H9 (cell line): ENCODE measurements at regions not wholly inside any gene's neighbourhood (a gene's known extent, or its start where the extent isn't known, plus 50 kb on each side); places are given as distances from the start of the nearest gene placed in this dataset.

ENCODE experiments used
- DNase-seq: peaks from one replicate; pipeline ENCODE4 v3.0.0-alpha.2; 2017
- H2AFZ ChIP-seq: one replicate; pipeline ENCODE4 v1.6.1; 2013; ENCODE audit warnings: mild to moderate bottlenecking, low read length, control low read depth, moderate library complexity
- H2AK5ac ChIP-seq: 2 replicates; pipeline ENCODE4 v1.6.1; 2013; ENCODE audit warnings: low read length, control low read depth, mixed read lengths; ENCODE audit not compliant: insufficient read length
- H2BK120ac ChIP-seq: one replicate; pipeline ENCODE4 v1.6.1; 2013; ENCODE audit warnings: low read depth, mild to moderate bottlenecking, low read length, control low read depth, inconsistent platforms; ENCODE audit not compliant: poor library complexity, severe bottlenecking
- H2BK12ac ChIP-seq: 2 replicates; pipeline ENCODE4 v1.6.1; 2013; ENCODE audit warnings: low read length, control low read depth, mixed read lengths, low read depth; ENCODE audit not compliant: insufficient read length
- H2BK15ac ChIP-seq: 2 replicates; pipeline ENCODE4 v1.6.1; 2013; ENCODE audit warnings: low read depth, low read length, control low read depth
- H2BK20ac ChIP-seq: one replicate; pipeline ENCODE4 v1.6.1; 2013; ENCODE audit warnings: low read depth, mild to moderate bottlenecking, low read length, control low read depth, inconsistent platforms; ENCODE audit not compliant: poor library complexity, severe bottlenecking
- H2BK5ac ChIP-seq: 2 replicates; pipeline ENCODE4 v1.6.1; 2013; ENCODE audit warnings: low read length, control low read depth, mixed read lengths; ENCODE audit not compliant: insufficient read length
- H3K14ac ChIP-seq: 2 replicates; pipeline ENCODE4 v1.6.1; 2013; ENCODE audit warnings: low read length, control low read depth; ENCODE audit not compliant: insufficient read depth
- H3K18ac ChIP-seq: 2 replicates; pipeline ENCODE4 v1.6.1; 2013; ENCODE audit warnings: low read depth, mild to moderate bottlenecking, mixed read lengths, low read length, control low read depth; ENCODE audit not compliant: insufficient read length
- H3K23ac ChIP-seq: 2 replicates; pipeline ENCODE4 v1.6.1; 2013; ENCODE audit warnings: low read length, control low read depth, mixed read lengths, low read depth; ENCODE audit not compliant: insufficient read length
- H3K23me2 ChIP-seq: 2 replicates; pipeline ENCODE4 v1.6.1; 2013; ENCODE audit warnings: low read depth, mild to moderate bottlenecking, mixed read lengths, low read length, control low read depth; ENCODE audit not compliant: insufficient read length, poor library complexity, severe bottlenecking
- H3K27ac ChIP-seq: 2 replicates; pipeline ENCODE4 v1.5.1; 2013; ENCODE audit warnings: low read length, control low read depth, mixed read lengths, low read depth; ENCODE audit not compliant: insufficient read length
- H3K27me3 ChIP-seq: 2 replicates; pipeline ENCODE4 v1.6.1; 2013; ENCODE audit warnings: low read length, control low read depth, inconsistent platforms; ENCODE audit not compliant: insufficient read depth
- H3K4ac ChIP-seq: 2 replicates; pipeline ENCODE4 v1.6.1; 2013; ENCODE audit warnings: low read depth, mild to moderate bottlenecking, control low read depth, inconsistent platforms, low read length, moderate library complexity
- H3K4me1 ChIP-seq: 2 replicates; pipeline ENCODE4 v1.6.1; 2013; ENCODE audit warnings: low read length, control low read depth, inconsistent platforms; ENCODE audit not compliant: insufficient read depth
- H3K4me2 ChIP-seq: 2 replicates; pipeline ENCODE4 v1.6.1; 2013; ENCODE audit warnings: low read length, control low read depth, mixed read lengths; ENCODE audit not compliant: insufficient read length, insufficient read depth
- H3K56ac ChIP-seq: 2 replicates; pipeline ENCODE4 v1.6.1; 2013; ENCODE audit warnings: low read depth, mild to moderate bottlenecking, mixed read lengths, low read length, control low read depth; ENCODE audit not compliant: insufficient read length
- H3K79me1 ChIP-seq: 2 replicates; pipeline ENCODE4 v1.6.1; 2013; ENCODE audit warnings: low read depth, mild to moderate bottlenecking, moderate library complexity, low read length, control low read depth, inconsistent platforms; ENCODE audit not compliant: insufficient read depth, poor library complexity, severe bottlenecking
- H3K79me2 ChIP-seq: 2 replicates; pipeline ENCODE4 v1.6.1; 2013; ENCODE audit warnings: low read length, control low read depth, inconsistent platforms; ENCODE audit not compliant: insufficient read depth
- H3K9ac ChIP-seq: 2 replicates; pipeline ENCODE4 v1.6.1; 2013; ENCODE audit warnings: low read length, control low read depth, mixed read lengths; ENCODE audit not compliant: insufficient read length; ENCODE audit errors: extremely low read depth
- H3K9me3 ChIP-seq: one replicate; pipeline ENCODE4 v1.6.1; 2013; ENCODE audit warnings: low read depth, low read length, inconsistent platforms; ENCODE audit not compliant: control insufficient read depth
- H3T11ph ChIP-seq: one replicate; pipeline ENCODE4 v1.6.1; 2013; ENCODE audit warnings: mild to moderate bottlenecking, low read length, control low read depth, inconsistent platforms
- H4K20me1 ChIP-seq: one replicate; pipeline ENCODE4 v1.6.1; 2013; ENCODE audit not compliant: control insufficient read depth, insufficient read length, insufficient read depth
- H4K5ac ChIP-seq: 2 replicates; pipeline ENCODE4 v1.6.1; 2013; ENCODE audit warnings: low read depth, mild to moderate bottlenecking, mixed read lengths, low read length, control low read depth; ENCODE audit not compliant: insufficient read length
- H4K8ac ChIP-seq: replicated peaks from 2 replicates; pipeline ENCODE4 v1.6.1; 2013; ENCODE audit warnings: low read length, control low read depth, mixed read lengths, low read depth; ENCODE audit not compliant: insufficient read length
- H4K91ac ChIP-seq: 2 replicates; pipeline ENCODE4 v1.6.1; 2013; ENCODE audit warnings: low read depth, mild to moderate bottlenecking, moderate library complexity, mixed read lengths, low read length, control low read depth; ENCODE audit not compliant: insufficient read length
- H3K27ac Mint-ChIP-seq, 3 experiments: 2 replicates in 2 of 3; 3 replicates in 1 of 3; pipeline ENCODE4 v1.8.0; 2020 to 2021; ENCODE audit warnings: mixed read lengths in 3 of 3, mild to moderate bottlenecking in 1 of 3, moderate library complexity in 1 of 3
- H3K27me3 Mint-ChIP-seq: 2 replicates; pipeline ENCODE4 v1.8.0; 2021; ENCODE audit warnings: low read depth, mild to moderate bottlenecking, moderate library complexity, mixed read lengths
- H3K36me3 Mint-ChIP-seq, 3 experiments: 2 replicates in 2 of 3; 3 replicates in 1 of 3; pipeline ENCODE4 v1.8.0; 2020 to 2021; ENCODE audit warnings: low read depth in 3 of 3, mixed read lengths in 3 of 3; ENCODE audit not compliant: insufficient read depth in 1 of 3
- H3K4me1 Mint-ChIP-seq, 2 experiments: 2 replicates each; pipeline ENCODE4 v1.8.0; 2020; ENCODE audit warnings: mixed read lengths in 2 of 2
- H3K4me3 Mint-ChIP-seq, 2 experiments: 2 replicates in 1 of 2; 3 replicates in 1 of 2; pipeline ENCODE4 v1.8.0; 2020 to 2021; ENCODE audit warnings: mild to moderate bottlenecking in 2 of 2, mixed read lengths in 2 of 2, moderate library complexity in 1 of 2
- H3K9me3 Mint-ChIP-seq, 2 experiments: 2 replicates in 1 of 2; 3 replicates in 1 of 2; pipeline ENCODE4 v1.8.0; 2020; ENCODE audit warnings: mild to moderate bottlenecking in 2 of 2, mixed read lengths in 2 of 2, moderate library complexity in 1 of 2
- WGBS: extraction: QIAGEN DNeasy Blood & Tissue Kit; methylation state at CpG from one replicate; pipeline ENCODE4 v1.1.7; 2013; ENCODE audit warnings: missing lambda C conversion rate, low lambda C conversion rate, mixed read lengths; ENCODE audit not compliant: insufficient read length; ENCODE audit errors: extremely low coverage; 5-methylcytosine and 5-hydroxymethylcytosine counted together
- TF ChIP-seq, protein P1 (sequence below): fragments of 200-600 bp; sonication (generic); conservative IDR thresholded peaks from 3 replicates; pipeline ENCODE4 v1.8.0; 2021; ENCODE audit warnings: antibody characterized with exemption, mild to moderate bottlenecking

GRCh38 chr4:137663251-137664045 is 131.2 kb upstream of the PCDH18 start:
- no peak overlapping the region for H2AK5ac ChIP-seq
- H3K79me1 ChIP-seq, result no peaks in the 10 kb centered on the region
- Mint-ChIP-seq H3K27me3 (no peaks in the 10 kb centered on the region), H3K36me3 (peaks cover 6 to 16% (median 13%) of the 10 kb centered on the region in 3 experiments; a peak in 6 of 7 replicates), H3K9me3 (peaks cover 3 to 11% of the 10 kb centered on the region in 2 experiments; a peak in 4 of 5 replicates), H3K4me1 (peaks cover 16 to 26% of the 10 kb centered on the region in 2 experiments), H3K4me3 (no peak overlapping the region), H3K27ac (peak overlapping the region; percentile 10 to 89 (median 53); a peak in 5 of 7 replicates)
- no peak overlapping the region for H2AFZ ChIP-seq
- no peak overlapping the region for H3K4ac ChIP-seq
- H4K91ac ChIP-seq, result no peak overlapping the region
- no peak overlapping the region for H4K8ac ChIP-seq
- H3K56ac ChIP-seq, result no peak overlapping the region
- no peak overlapping the region for H2BK20ac ChIP-seq
- no peak overlapping the region for H3K9ac ChIP-seq
- no peaks in the 10 kb centered on the region for H3K23me2 ChIP-seq
- H4K20me1 ChIP-seq, result no peaks in the 10 kb centered on the region
- H3K79me2 ChIP-seq, result no peaks in the 10 kb centered on the region
- H3T11ph ChIP-seq, result no peak overlapping the region
- no CpG with 5 or more reads among the region's 5 CpGs for WGBS
- no peaks in the 10 kb centered on the region for H3K27me3 ChIP-seq
- H2BK5ac ChIP-seq, result no peak overlapping the region
- no peak overlapping the region for H3K14ac ChIP-seq
- no peak overlapping the region for H2BK15ac ChIP-seq
- no peak overlapping the region for H3K4me2 ChIP-seq
- H3K27ac ChIP-seq, result no peak overlapping the region
- no peak overlapping the region for H2BK120ac ChIP-seq
- no peak overlapping the region for H3K18ac ChIP-seq
- DNase-seq, result no peak
- H4K5ac ChIP-seq, result no peak overlapping the region
- peaks cover 4% of the 10 kb centered on the region; the same call in 1 of the 2 replicates for H3K4me1 ChIP-seq
- no peak overlapping the region for H3K23ac ChIP-seq
- H2BK12ac ChIP-seq, result peak overlapping the region; percentile 67
- peaks cover 9% of the 10 kb centered on the region for H3K9me3 ChIP-seq
- TF ChIP-seq, protein P1, sequence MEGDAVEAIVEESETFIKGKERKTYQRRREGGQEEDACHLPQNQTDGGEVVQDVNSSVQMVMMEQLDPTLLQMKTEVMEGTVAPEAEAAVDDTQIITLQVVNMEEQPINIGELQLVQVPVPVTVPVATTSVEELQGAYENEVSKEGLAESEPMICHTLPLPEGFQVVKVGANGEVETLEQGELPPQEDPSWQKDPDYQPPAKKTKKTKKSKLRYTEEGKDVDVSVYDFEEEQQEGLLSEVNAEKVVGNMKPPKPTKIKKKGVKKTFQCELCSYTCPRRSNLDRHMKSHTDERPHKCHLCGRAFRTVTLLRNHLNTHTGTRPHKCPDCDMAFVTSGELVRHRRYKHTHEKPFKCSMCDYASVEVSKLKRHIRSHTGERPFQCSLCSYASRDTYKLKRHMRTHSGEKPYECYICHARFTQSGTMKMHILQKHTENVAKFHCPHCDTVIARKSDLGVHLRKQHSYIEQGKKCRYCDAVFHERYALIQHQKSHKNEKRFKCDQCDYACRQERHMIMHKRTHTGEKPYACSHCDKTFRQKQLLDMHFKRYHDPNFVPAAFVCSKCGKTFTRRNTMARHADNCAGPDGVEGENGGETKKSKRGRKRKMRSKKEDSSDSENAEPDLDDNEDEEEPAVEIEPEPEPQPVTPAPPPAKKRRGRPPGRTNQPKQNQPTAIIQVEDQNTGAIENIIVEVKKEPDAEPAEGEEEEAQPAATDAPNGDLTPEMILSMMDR, result no peak
